ENCODE measurements at regions not wholly inside any gene's neighbourhood (a gene's known extent, or its start where the extent isn't known, plus 50 kb on each side); places are given as distances from the start of the nearest gene placed in this dataset.

- no peak overlapping the region for H3K4me3 ChIP-seq (ENCODE audit: control insufficient read depth in 1 of 7, extremely low read depth in 1 of 7, insufficient read depth in 4 of 7, low read depth in 2 of 7, low read length in 6 of 7)
- no peak overlapping the region for H3K27ac ChIP-seq (ENCODE audit: insufficient read depth in 1 of 2, low read depth in 1 of 2, low read length in 2 of 2, poor library complexity in 1 of 2, severe bottlenecking in 2 of 2)
- POLR2A ChIA-PET = no interaction called here
- peaks cover 0 to 2% (median 0%) of the 10 kb centered on the region in 5 experiments for H3K9me3 ChIP-seq (ENCODE audit: control extremely low read depth in 1 of 5, control insufficient read depth in 4 of 5, insufficient read depth in 2 of 5, low read depth in 1 of 5, low read length in 4 of 5)
- H3K4me1 ChIP-seq (ENCODE audit: control extremely low read depth in 1 of 4, control insufficient read depth in 4 of 4, insufficient read depth in 4 of 4, low read length in 3 of 4) = no peaks in the 10 kb centered on the region
- CTCF ChIA-PET = no interaction called here
- DNase-seq = no peak
- peaks cover 0 to 2% (median 0%) of the 10 kb centered on the region in 5 experiments for H3K27me3 ChIP-seq (replicated peaks in 2 of 5; ENCODE audit: control insufficient read depth in 4 of 5, insufficient read depth in 5 of 5, low read length in 4 of 5)
- H3K36me3 ChIP-seq (ENCODE audit: control insufficient read depth in 4 of 4, insufficient read depth in 4 of 4, low read length in 3 of 4) = no peaks in the 10 kb centered on the region
Measured at GRCh38 chr2:55811048-55811447, 112.5 kb downstream of the EFEMP1 start.

DNA sequence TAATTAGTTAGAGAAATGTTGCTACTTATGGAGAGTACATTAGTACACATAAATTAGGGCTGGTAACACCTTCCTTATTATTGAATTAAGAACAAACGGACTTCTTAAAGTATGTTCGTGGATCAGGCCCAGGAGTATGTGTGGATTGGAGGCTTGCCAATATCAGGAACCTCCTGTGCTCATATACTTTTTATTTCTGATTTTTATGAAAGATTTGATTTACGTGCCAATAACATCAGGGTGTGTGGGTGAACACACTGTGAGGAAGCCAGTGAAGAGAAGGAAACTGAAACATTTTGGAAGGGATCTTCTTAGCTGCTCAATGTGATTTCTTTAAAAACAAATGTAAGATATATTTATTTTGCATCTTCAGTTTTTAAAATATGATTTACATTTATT, 113.0 kb downstream of the EFEMP1 start:
- ChIA-PET POLR2A (no interaction called here), CTCF (no interaction called here)
- H3K27me3 ChIP-seq (replicated peaks in 2 of 5; ENCODE audit: control insufficient read depth in 4 of 5, insufficient read depth in 5 of 5, low read length in 4 of 5) = peaks cover 0 to 2% (median 0%) of the 10 kb centered on the region in 5 experiments
- no peaks in the 10 kb centered on the region for H3K36me3 ChIP-seq (ENCODE audit: control insufficient read depth in 4 of 4, insufficient read depth in 4 of 4, low read length in 3 of 4)
- H3K27ac ChIP-seq (ENCODE audit: insufficient read depth in 1 of 2, low read depth in 1 of 2, low read length in 2 of 2, poor library complexity in 1 of 2, severe bottlenecking in 2 of 2) = no peak overlapping the region
- 78% methylated on average over 1 of the region's 3 CpGs for WGBS (ENCODE audit: insufficient coverage)
- H3K4me1 ChIP-seq (ENCODE audit: control extremely low read depth in 1 of 4, control insufficient read depth in 4 of 4, insufficient read depth in 4 of 4, low read length in 3 of 4) = no peaks in the 10 kb centered on the region
- no peak overlapping the region for H3K4me3 ChIP-seq (ENCODE audit: control insufficient read depth in 1 of 7, extremely low read depth in 1 of 7, insufficient read depth in 4 of 7, low read depth in 2 of 7, low read length in 6 of 7)
- no peak for DNase-seq
- peaks cover 0 to 2% (median 0%) of the 10 kb centered on the region in 5 experiments for H3K9me3 ChIP-seq (ENCODE audit: control extremely low read depth in 1 of 5, control insufficient read depth in 4 of 5, insufficient read depth in 2 of 5, low read depth in 1 of 5, low read length in 4 of 5)

DNA sequence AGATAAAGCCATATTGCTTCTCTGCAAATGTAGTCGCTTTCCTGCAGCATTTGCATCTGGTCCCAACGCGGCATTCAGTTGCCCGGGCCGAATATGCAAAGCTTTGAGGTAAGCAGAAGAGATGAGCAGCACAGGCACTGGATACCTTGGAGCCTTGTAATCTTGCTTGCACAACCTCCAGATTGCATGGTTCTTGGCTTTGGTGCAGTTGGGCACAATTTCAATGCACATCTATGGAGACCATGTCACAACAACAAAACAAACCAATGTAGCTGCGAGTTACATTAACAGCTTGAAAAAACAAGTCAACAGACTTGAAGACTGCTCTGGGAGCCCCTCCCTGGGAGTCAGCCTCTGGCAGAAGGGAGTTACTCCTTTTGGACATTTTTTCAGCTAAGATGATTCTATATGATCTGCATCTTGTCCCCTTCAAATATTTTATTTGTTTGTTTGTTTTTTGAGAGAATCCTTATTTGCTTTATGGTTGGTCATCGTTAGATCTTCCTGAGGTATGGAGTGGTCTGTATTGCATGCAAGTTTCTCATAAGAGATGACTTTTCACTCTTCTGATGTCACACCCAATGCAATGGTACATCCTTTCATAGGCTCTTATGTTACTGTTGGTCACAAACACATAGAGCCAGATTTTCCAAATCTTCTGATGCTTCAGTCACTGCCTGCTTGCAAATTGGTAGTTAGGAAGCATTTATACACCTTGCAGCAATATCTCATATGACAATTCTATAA, 113.5 kb downstream of the EFEMP1 start:
- no peak for DNase-seq
- peaks cover 0 to 2% (median 0%) of the 10 kb centered on the region in 5 experiments for H3K27me3 ChIP-seq (replicated peaks in 2 of 5; ENCODE audit: control insufficient read depth in 4 of 5, insufficient read depth in 5 of 5, low read length in 4 of 5)
- POLR2A ChIA-PET = no interaction called here

DNA sequence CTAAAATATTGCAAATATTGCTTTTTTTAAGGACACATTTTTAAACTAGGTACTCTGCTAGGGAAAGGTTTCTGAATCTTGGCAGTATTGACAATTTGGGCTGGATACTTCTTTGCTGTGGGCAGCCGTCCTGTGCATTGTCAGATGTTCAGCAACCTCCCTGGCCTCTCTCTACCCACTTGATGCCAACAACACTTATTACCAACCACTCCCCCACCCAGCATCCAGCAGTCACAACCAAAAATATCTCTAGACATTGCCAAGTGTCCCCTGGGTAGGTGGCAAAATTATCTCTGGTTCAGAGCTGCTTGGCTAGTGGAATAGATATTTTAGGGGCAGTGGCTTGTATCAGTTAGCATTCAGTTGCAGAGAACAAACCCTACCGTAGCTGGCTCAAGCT, 114.3 kb upstream of the PNPT1 start:
- Histone ChIP-seq H3K9me3 (ENCODE audit: control extremely low read depth in 1 of 5, control insufficient read depth in 4 of 5, insufficient read depth in 2 of 5, low read depth in 1 of 5, low read length in 4 of 5) (no peaks in the 10 kb centered on the region), H3K36me3 (ENCODE audit: control insufficient read depth in 4 of 4, insufficient read depth in 4 of 4, low read length in 3 of 4) (no peaks in the 10 kb centered on the region), H3K4me1 (ENCODE audit: control extremely low read depth in 1 of 4, control insufficient read depth in 4 of 4, insufficient read depth in 4 of 4, low read length in 3 of 4) (no peaks in the 10 kb centered on the region), H3K27me3 (replicated peaks in 2 of 5; ENCODE audit: control insufficient read depth in 4 of 5, insufficient read depth in 5 of 5, low read length in 4 of 5) (peaks cover 0 to 3% (median 0%) of the 10 kb centered on the region in 5 experiments), H3K27ac (ENCODE audit: insufficient read depth in 1 of 2, low read depth in 1 of 2, low read length in 2 of 2, poor library complexity in 1 of 2, severe bottlenecking in 2 of 2) (no peak overlapping the region), H3K4me3 (ENCODE audit: control insufficient read depth in 1 of 7, extremely low read depth in 1 of 7, insufficient read depth in 4 of 7, low read depth in 2 of 7, low read length in 6 of 7) (no peak overlapping the region)
- ChIA-PET POLR2A (no interaction called here), CTCF (no interaction called here)
- no peak for DNase-seq
- WGBS (ENCODE audit: insufficient coverage) = 100% methylated on average over 2 of the region's 2 CpGs

More for the DNA sequence above, 113.5 kb downstream of the EFEMP1 start:
- H3K9me3 ChIP-seq (ENCODE audit: control extremely low read depth in 1 of 5, control insufficient read depth in 4 of 5, insufficient read depth in 2 of 5, low read depth in 1 of 5, low read length in 4 of 5) = peaks cover 0 to 2% (median 0%) of the 10 kb centered on the region in 5 experiments
- CTCF ChIA-PET = no interaction called here
- WGBS (ENCODE audit: insufficient coverage) = 79% methylated on average over 6 of the region's 7 CpGs
- no peak overlapping the region for H3K4me3 ChIP-seq (ENCODE audit: control insufficient read depth in 1 of 7, extremely low read depth in 1 of 7, insufficient read depth in 4 of 7, low read depth in 2 of 7, low read length in 6 of 7)
- no peaks in the 10 kb centered on the region for H3K4me1 ChIP-seq (ENCODE audit: control extremely low read depth in 1 of 4, control insufficient read depth in 4 of 4, insufficient read depth in 4 of 4, low read length in 3 of 4)
- H3K36me3 ChIP-seq (ENCODE audit: control insufficient read depth in 4 of 4, insufficient read depth in 4 of 4, low read length in 3 of 4) = no peaks in the 10 kb centered on the region
- H3K27ac ChIP-seq (ENCODE audit: insufficient read depth in 1 of 2, low read depth in 1 of 2, low read length in 2 of 2, poor library complexity in 1 of 2, severe bottlenecking in 2 of 2) = no peak overlapping the region

DNA sequence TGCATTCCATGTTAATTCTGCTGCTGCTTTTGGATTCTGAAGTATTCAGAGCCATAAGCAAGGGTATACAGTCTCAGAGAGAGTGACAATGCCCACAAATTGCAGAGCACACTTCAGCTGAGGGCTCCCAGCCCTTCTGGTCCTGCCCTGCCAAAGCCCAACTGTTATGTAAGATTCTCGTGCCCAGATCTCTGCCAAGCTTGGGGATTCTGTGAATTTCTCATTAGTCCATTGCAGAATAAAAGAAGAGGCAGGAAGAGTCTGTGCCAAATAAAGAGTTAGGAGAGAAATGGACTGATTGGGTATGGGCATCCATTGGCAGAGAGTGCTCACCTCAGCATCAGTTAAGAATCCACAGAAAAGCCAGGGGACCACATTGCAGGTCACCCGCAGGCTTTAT, 112.0 kb upstream of the PNPT1 start:
- POLR2A ChIA-PET = no interaction called here
- no peak for DNase-seq
- Histone ChIP-seq H3K36me3 (ENCODE audit: control insufficient read depth in 4 of 4, insufficient read depth in 4 of 4, low read length in 3 of 4) (no peaks in the 10 kb centered on the region), H3K4me3 (ENCODE audit: control insufficient read depth in 1 of 7, extremely low read depth in 1 of 7, insufficient read depth in 4 of 7, low read depth in 2 of 7, low read length in 6 of 7) (no peak overlapping the region), H3K4me1 (ENCODE audit: control extremely low read depth in 1 of 4, control insufficient read depth in 4 of 4, insufficient read depth in 4 of 4, low read length in 3 of 4) (no peaks in the 10 kb centered on the region), H3K27me3 (replicated peaks in 2 of 5; ENCODE audit: control insufficient read depth in 4 of 5, insufficient read depth in 5 of 5, low read length in 4 of 5) (peaks cover 0 to 3% (median 0%) of the 10 kb centered on the region in 5 experiments), H3K9me3 (ENCODE audit: control extremely low read depth in 1 of 5, control insufficient read depth in 4 of 5, insufficient read depth in 2 of 5, low read depth in 1 of 5, low read length in 4 of 5) (no peaks in the 10 kb centered on the region), H3K27ac (ENCODE audit: insufficient read depth in 1 of 2, low read depth in 1 of 2, low read length in 2 of 2, poor library complexity in 1 of 2, severe bottlenecking in 2 of 2) (no peak overlapping the region)
- CTCF ChIA-PET = no interaction called here
- WGBS (ENCODE audit: insufficient coverage) = 92% methylated on average over 2 of the region's 2 CpGs

DNA sequence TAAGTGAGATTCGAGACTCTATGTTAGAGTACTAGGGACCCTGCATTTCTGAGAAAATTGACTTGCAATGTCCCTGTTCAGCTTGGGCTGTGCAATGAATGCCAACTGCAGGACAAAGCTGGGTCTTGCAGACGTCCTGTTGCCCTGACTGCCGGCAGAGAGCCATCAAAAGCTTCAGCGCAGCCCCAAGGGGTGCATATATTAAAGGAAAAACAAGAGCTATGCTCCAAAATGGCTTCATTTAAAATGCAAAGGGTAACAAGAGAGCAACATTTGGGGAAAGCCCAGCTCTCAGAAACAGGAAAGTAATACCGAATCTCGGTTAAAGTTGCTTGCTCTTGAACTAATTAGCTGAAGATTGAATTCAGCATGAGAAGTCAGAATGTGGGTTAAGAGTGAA, 110.9 kb upstream of the PNPT1 start:
- Histone ChIP-seq H3K36me3 (ENCODE audit: control insufficient read depth in 4 of 4, insufficient read depth in 4 of 4, low read length in 3 of 4) (no peaks in the 10 kb centered on the region), H3K9me3 (ENCODE audit: control extremely low read depth in 1 of 5, control insufficient read depth in 4 of 5, insufficient read depth in 2 of 5, low read depth in 1 of 5, low read length in 4 of 5) (no peaks in the 10 kb centered on the region), H3K27me3 (replicated peaks in 2 of 5; ENCODE audit: control insufficient read depth in 4 of 5, insufficient read depth in 5 of 5, low read length in 4 of 5) (peaks cover 0 to 3% (median 0%) of the 10 kb centered on the region in 5 experiments), H3K4me1 (ENCODE audit: control extremely low read depth in 1 of 4, control insufficient read depth in 4 of 4, insufficient read depth in 4 of 4, low read length in 3 of 4) (no peaks in the 10 kb centered on the region), H3K27ac (ENCODE audit: insufficient read depth in 1 of 2, low read depth in 1 of 2, low read length in 2 of 2, poor library complexity in 1 of 2, severe bottlenecking in 2 of 2) (no peak overlapping the region), H3K4me3 (ENCODE audit: control insufficient read depth in 1 of 7, extremely low read depth in 1 of 7, insufficient read depth in 4 of 7, low read depth in 2 of 7, low read length in 6 of 7) (no peak overlapping the region)
- 61% methylated on average over 6 of the region's 6 CpGs for WGBS (ENCODE audit: insufficient coverage)
- POLR2A ChIA-PET = no interaction called here
- CTCF ChIA-PET = no interaction called here
- no peak for DNase-seq

DNA sequence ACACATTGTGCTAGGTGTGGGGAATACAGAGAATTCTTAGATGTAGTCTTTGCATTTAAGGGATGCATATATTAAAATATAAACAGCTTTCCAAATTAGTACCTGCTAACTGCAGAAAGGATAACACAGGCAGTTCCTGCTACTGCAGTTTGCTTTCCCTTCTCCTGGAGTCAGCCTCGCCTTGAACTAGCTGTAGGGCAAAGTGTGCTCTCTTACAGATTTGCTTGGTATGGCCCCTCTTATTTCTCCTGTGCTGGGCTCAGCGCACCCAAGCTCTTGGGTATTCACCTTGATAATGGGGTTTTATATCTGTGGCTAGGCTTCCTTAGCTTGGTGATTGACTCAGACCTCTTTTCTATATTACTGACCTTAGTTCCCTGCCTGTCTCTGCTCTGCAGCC, 108.4 kb upstream of the PNPT1 start:
- CTCF ChIA-PET = interaction anchor here (0.9 kb wide), 1 partner anchor 33 kb away, joined by 3 read pairs; no protein-coding TSS in a partner anchor
- POLR2A ChIA-PET = no interaction called here
- H3K4me1 ChIP-seq (ENCODE audit: control extremely low read depth in 1 of 4, control insufficient read depth in 4 of 4, insufficient read depth in 4 of 4, low read length in 3 of 4) = no peaks in the 10 kb centered on the region
- H3K9me3 ChIP-seq (ENCODE audit: control extremely low read depth in 1 of 5, control insufficient read depth in 4 of 5, insufficient read depth in 2 of 5, low read depth in 1 of 5, low read length in 4 of 5) = peaks cover 0 to 2% (median 0%) of the 10 kb centered on the region in 5 experiments
- H3K27ac ChIP-seq (ENCODE audit: insufficient read depth in 1 of 2, low read depth in 1 of 2, low read length in 2 of 2, poor library complexity in 1 of 2, severe bottlenecking in 2 of 2) = no peak overlapping the region
- no peak overlapping the region for H3K4me3 ChIP-seq (ENCODE audit: control insufficient read depth in 1 of 7, extremely low read depth in 1 of 7, insufficient read depth in 4 of 7, low read depth in 2 of 7, low read length in 6 of 7)
- H3K27me3 ChIP-seq (replicated peaks in 2 of 5; ENCODE audit: control insufficient read depth in 4 of 5, insufficient read depth in 5 of 5, low read length in 4 of 5) = peaks cover 0 to 3% (median 0%) of the 10 kb centered on the region in 5 experiments
- no peak for DNase-seq
- 100% methylated on average over 1 of the region's 2 CpGs for WGBS (ENCODE audit: insufficient coverage)
- no peaks in the 10 kb centered on the region for H3K36me3 ChIP-seq (ENCODE audit: control insufficient read depth in 4 of 4, insufficient read depth in 4 of 4, low read length in 3 of 4)
